ENCODE measurements at regions not wholly inside any gene's neighbourhood (a gene's known extent, or its start where the extent isn't known, plus 50 kb on each side); places are given as distances from the start of the nearest gene placed in this dataset.

DNA sequence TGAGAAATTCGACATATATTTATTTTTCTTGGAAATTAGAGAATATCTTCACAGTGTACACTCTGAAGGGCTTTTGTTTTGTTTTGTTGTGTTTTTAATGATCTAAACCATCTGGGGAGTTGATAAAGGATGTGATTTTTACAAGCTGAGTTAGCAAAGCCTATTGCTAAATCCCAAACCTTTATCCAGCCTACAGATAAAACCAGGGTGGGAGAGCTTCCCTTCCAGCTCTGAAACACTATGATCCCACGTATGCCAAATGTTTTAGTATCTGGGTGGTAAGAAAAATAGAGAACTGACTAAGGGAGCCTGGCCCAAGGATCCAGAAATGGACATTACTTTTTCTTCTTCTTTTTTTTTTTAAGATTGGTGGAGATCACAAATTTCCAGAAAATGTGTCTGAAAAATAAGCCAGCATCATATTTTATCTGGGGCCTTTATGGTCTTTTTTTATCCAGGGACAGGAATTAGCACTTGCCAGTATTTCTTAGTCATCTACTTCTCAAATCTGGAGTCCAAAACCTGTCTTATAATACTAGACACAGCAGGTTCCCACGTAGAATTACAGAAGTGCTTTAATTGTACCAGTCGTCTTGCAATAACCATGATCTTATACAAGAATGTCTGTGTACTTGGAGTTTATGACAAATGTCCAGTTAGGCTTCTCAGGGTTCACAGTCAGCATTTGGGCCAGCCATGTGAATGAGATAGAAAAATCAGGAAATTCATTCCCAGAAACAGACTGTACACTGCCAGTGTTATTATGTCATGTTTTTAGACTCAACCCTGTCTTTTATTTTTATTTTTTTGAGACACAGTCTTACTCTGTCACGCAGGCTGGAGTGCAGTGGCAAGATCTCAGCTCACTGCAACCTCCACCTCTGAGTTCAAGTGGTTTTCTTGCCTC, 290.8 kb upstream of the MPDZ start:
- TF ChIP-seq, protein P1, sequence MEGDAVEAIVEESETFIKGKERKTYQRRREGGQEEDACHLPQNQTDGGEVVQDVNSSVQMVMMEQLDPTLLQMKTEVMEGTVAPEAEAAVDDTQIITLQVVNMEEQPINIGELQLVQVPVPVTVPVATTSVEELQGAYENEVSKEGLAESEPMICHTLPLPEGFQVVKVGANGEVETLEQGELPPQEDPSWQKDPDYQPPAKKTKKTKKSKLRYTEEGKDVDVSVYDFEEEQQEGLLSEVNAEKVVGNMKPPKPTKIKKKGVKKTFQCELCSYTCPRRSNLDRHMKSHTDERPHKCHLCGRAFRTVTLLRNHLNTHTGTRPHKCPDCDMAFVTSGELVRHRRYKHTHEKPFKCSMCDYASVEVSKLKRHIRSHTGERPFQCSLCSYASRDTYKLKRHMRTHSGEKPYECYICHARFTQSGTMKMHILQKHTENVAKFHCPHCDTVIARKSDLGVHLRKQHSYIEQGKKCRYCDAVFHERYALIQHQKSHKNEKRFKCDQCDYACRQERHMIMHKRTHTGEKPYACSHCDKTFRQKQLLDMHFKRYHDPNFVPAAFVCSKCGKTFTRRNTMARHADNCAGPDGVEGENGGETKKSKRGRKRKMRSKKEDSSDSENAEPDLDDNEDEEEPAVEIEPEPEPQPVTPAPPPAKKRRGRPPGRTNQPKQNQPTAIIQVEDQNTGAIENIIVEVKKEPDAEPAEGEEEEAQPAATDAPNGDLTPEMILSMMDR (IDR thresholded peaks at IDR 0.05), result no peak
- no peak for TF ChIP-seq POLR2AphosphoS5 (IDR thresholded peaks at IDR 0.05)
- no peak for TF ChIP-seq POLR2A (IDR thresholded peaks at IDR 0.05)

All from sigmoid colon (tissue), 4 donors.